Type B pancreatic cell (in vitro differentiated cells): ENCODE measurements at regions not wholly inside any gene's neighbourhood (a gene's known extent, or its start where the extent isn't known, plus 50 kb on each side); places are given as distances from the start of the nearest gene placed in this dataset.
A peak's percentile ranks its signal among the peaks of the same experiment; 100 is the strongest.

ENCODE experiments used
- DNase-seq: peaks from one replicate; pipeline ENCODE4 v3.0.0; 2021; ENCODE audit warnings: mixed read lengths; ENCODE audit not compliant: unreplicated experiment; ENCODE audit errors: extremely low spot score
- H3K27ac Mint-ChIP-seq: 2 replicates; pipeline ENCODE4 v1.8.0; 2021; ENCODE audit warnings: mild to moderate bottlenecking, mixed read lengths
- H3K27me3 Mint-ChIP-seq: 2 replicates; pipeline ENCODE4 v1.8.0; 2021; ENCODE audit warnings: mixed read lengths
- H3K36me3 Mint-ChIP-seq: 2 replicates; pipeline ENCODE4 v1.8.0; 2021; ENCODE audit warnings: mixed read lengths
- H3K4me1 Mint-ChIP-seq: one replicate; pipeline ENCODE4 v1.8.0; 2021; ENCODE audit warnings: mixed read lengths; ENCODE audit not compliant: unreplicated experiment
- H3K4me3 Mint-ChIP-seq: 2 replicates; pipeline ENCODE4 v1.8.0; 2021; ENCODE audit warnings: mild to moderate bottlenecking, mixed read lengths
- H3K9me3 Mint-ChIP-seq: 2 replicates; pipeline ENCODE4 v1.8.0; 2021; ENCODE audit warnings: mixed read lengths
- CTCF ChIP-seq: fragments of 200-600 bp; sonication (generic); conservative IDR thresholded peaks from 2 replicates; pipeline ENCODE4 v1.5.0; 2021; ENCODE audit warnings: antibody characterized with exemption, mild to moderate bottlenecking

- H3K9me3 Mint-ChIP-seq: no peaks in the 10 kb centered on the region
- no peak overlapping the region for H3K27ac Mint-ChIP-seq
- H3K4me1 Mint-ChIP-seq: peaks cover 12% of the 10 kb centered on the region
- no peaks in the 10 kb centered on the region for H3K36me3 Mint-ChIP-seq
- TF ChIP-seq CTCF: no peak
- DNase-seq: no peak
- no peaks in the 10 kb centered on the region for H3K27me3 Mint-ChIP-seq
- H3K4me3 Mint-ChIP-seq: no peak overlapping the region
Measured at GRCh38 chr5:142216931-142217330, 107.9 kb downstream of the SPRY4 start.

- Mint-ChIP-seq H3K9me3 (no peaks in the 10 kb centered on the region), H3K36me3 (no peaks in the 10 kb centered on the region), H3K27me3 (no peaks in the 10 kb centered on the region), H3K4me3 (peak overlapping the region; percentile 14), H3K4me1 (peaks cover 4% of the 10 kb centered on the region), H3K27ac (no peak overlapping the region)
- no peak for DNase-seq
- TF ChIP-seq CTCF: no peak
Measured at GRCh38 chr5:142215915-142216681, 107.5 kb downstream of the NDFIP1 start.

- Mint-ChIP-seq H3K4me1 (no peaks in the 10 kb centered on the region), H3K4me3 (no peak overlapping the region), H3K27ac (no peak overlapping the region), H3K36me3 (no peaks in the 10 kb centered on the region), H3K9me3 (no peaks in the 10 kb centered on the region), H3K27me3 (no peaks in the 10 kb centered on the region)
- no peak for TF ChIP-seq CTCF
- DNase-seq: no peak
Measured at GRCh38 chr5:142213077-142213476, 104.5 kb downstream of the NDFIP1 start.

GRCh38 chr5:142211918-142212317, 103.3 kb downstream of the NDFIP1 start:
- Mint-ChIP-seq H3K27me3 (no peaks in the 10 kb centered on the region), H3K4me1 (no peaks in the 10 kb centered on the region), H3K9me3 (no peaks in the 10 kb centered on the region), H3K36me3 (no peaks in the 10 kb centered on the region), H3K4me3 (no peak overlapping the region), H3K27ac (no peak overlapping the region)
- DNase-seq: no peak
- TF ChIP-seq CTCF: no peak

- no peaks in the 10 kb centered on the region for H3K4me1 Mint-ChIP-seq
- no peaks in the 10 kb centered on the region for H3K27me3 Mint-ChIP-seq
- no peak overlapping the region for H3K4me3 Mint-ChIP-seq
- no peak for DNase-seq
- no peak for TF ChIP-seq CTCF
- H3K9me3 Mint-ChIP-seq: no peaks in the 10 kb centered on the region
- H3K36me3 Mint-ChIP-seq: no peaks in the 10 kb centered on the region
- no peak overlapping the region for H3K27ac Mint-ChIP-seq
Measured at GRCh38 chr5:142210864-142211412, 102.4 kb downstream of the NDFIP1 start.
